ENCODE measurements at regions not wholly inside any gene's neighbourhood (a gene's known extent, or its start where the extent isn't known, plus 50 kb on each side); places are given as distances from the start of the nearest gene placed in this dataset.

DNA sequence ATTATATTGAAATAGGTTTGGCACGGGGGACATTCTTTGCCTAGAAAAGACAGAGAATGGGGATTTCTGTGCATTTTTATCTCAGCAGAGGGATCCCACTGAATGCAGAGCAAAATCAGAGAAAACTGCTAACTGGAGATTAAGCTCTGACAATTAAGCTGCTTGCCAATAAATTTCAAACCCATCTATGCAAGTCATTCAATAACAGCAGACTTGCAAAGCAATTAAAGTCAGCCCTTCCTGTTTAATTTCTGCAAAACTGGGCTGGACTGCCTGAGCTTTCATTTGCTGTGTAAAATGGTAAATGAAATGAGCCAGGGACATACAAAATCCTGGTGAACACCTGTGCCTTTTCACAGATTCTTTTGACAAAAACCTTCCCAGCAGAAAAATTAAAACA is 1273.9 kb upstream of the CNTN5 start:
- ChIA-PET CTCF (interaction anchor here (0.7 kb wide), 1 partner anchor 1766 kb away, joined by 4 read pairs; no protein-coding TSS in a partner anchor), POLR2A (ENCODE audit: unreplicated experiment) (no interaction called here)
- Histone ChIP-seq H3K27ac (ENCODE audit: insufficient read depth, low read length) (no peak overlapping the region), H3K18ac (ENCODE audit: low read depth, low read length) (no peak overlapping the region), H4K5ac (ENCODE audit: low read depth, low read length) (no peak overlapping the region), H3K4me2 (ENCODE audit: low read depth, low read length) (no peak overlapping the region), H3K9ac (ENCODE audit: low read depth, low read length) (no peak overlapping the region), H3K23ac (ENCODE audit: low read depth, low read length) (no peak overlapping the region), H3K9me1 (ENCODE audit: insufficient read depth, low read length) (no peaks in the 10 kb centered on the region), H2BK5ac (ENCODE audit: low read depth, low read length, poor library complexity, severe bottlenecking) (no peak overlapping the region), H3K4me1 (ENCODE audit: control insufficient read depth, insufficient read depth, low read length) (no peaks in the 10 kb centered on the region), H2BK15ac (ENCODE audit: low read depth, low read length) (no peak overlapping the region), H3K4me3 (ENCODE audit: insufficient read depth, low read depth, low read length) (no peak overlapping the region), H4K8ac (ENCODE audit: low read depth in 2 of 2, low read length in 2 of 2) (no peak overlapping the region), H2BK20ac (ENCODE audit: low read depth, low read length) (no peak overlapping the region), H2AK5ac (ENCODE audit: low read depth, low read length) (no peak overlapping the region), H3K27me3 (ENCODE audit: control insufficient read depth, insufficient read depth, low read length) (no peaks in the 10 kb centered on the region), H3K79me1 (ENCODE audit: low read depth in 1 of 2, low read length in 2 of 2) (no peaks in the 10 kb centered on the region), H3K9me3 (ENCODE audit: control insufficient read depth, insufficient read depth, low read length) (peaks cover 2% of the 10 kb centered on the region), H2AFZ (replicated peaks; ENCODE audit: low read length, poor library complexity) (no peak overlapping the region), H3K4ac (ENCODE audit: low read depth, low read length) (no peak overlapping the region), H3K14ac (replicated peaks; ENCODE audit: low read depth, low read length) (no peak overlapping the region), H4K20me1 (ENCODE audit: insufficient read depth, low read length) (no peaks in the 10 kb centered on the region), H3K36me3 (ENCODE audit: control insufficient read depth, insufficient read depth, low read length) (no peaks in the 10 kb centered on the region), H3K56ac (ENCODE audit: extremely low read depth, insufficient read depth, low read length) (no peak overlapping the region), H2AK9ac (replicated peaks; ENCODE audit: low read depth, low read length, poor library complexity) (no peak overlapping the region), H2BK120ac (ENCODE audit: low read depth, low read length) (no peak overlapping the region), H4K91ac (ENCODE audit: insufficient read depth, low read depth, low read length) (no peak overlapping the region)
- intact Hi-C loops (cut with micrococcal nuclease) = no loop called here
- TF ChIP-seq RCOR1 (IDR thresholded peaks at IDR 0.05; ENCODE audit: insufficient replicate concordance, low read length) (no peak), CHD1 (IDR thresholded peaks at IDR 0.05; ENCODE audit: low read depth, low read length) (no peak), MAFK (IDR thresholded peaks at IDR 0.05; ENCODE audit: low read depth, low read length) (no peak), RFX5 (IDR thresholded peaks at IDR 0.05; ENCODE audit: low read depth, low read length) (no peak), CEBPB (IDR thresholded peaks at IDR 0.05; ENCODE audit: low read depth, low read length) (no peak)
- DNase-seq = no peak
- no peak for ATAC-seq (ENCODE audit: low read depth)
- BruUV-seq (replicated peaks) = no TSS peak
- in situ Hi-C loops (cut with MboI; ENCODE audit: low sequenced_read_pairs) = no loop called here
- WGBS, 2 experiments (ENCODE audit: extremely low coverage in 2 of 2, insufficient read length in 1 of 2) = no CpG with 5 or more reads among the region's 1 CpG
- dilution Hi-C loops (cut with HindIII; ENCODE audit: low sequenced_read_pairs, unreplicated experiment) = no loop called here

Data from IMR-90 (cell line).